OCI-LY7 (cell line): ENCODE measurements at regions not wholly inside any gene's neighbourhood (a gene's known extent, or its start where the extent isn't known, plus 50 kb on each side); places are given as distances from the start of the nearest gene placed in this dataset.

Experiments
- BruUV-seq: library from RNA; stranded (reverse); fragments of 400-500 nt; replicated peaks from 2 replicates; lab custom pipeline; 2021; lab: Mats Ljungman, UMichigan
- CTCF ChIA-PET: fragments of 300-600 bp; sonication (Branson Sonifier 250); formaldehyde crosslinking; loops from one replicate; lab custom pipeline; 2022; ENCODE audit warnings: antibody characterized with exemption; ENCODE audit not compliant: unreplicated experiment; lab: Charles Lee
- POLR2A ChIA-PET: fragments of 300-600 bp; sonication (Branson Sonifier 250); formaldehyde crosslinking; loops from one replicate; lab custom pipeline; 2022; ENCODE audit warnings: antibody characterized with exemption; lab: Charles Lee
- DNase-seq: peaks from one replicate; pipeline ENCODE4 v3.0.0-alpha.2; 2015; ENCODE audit warnings: low spot score
- H2AFZ ChIP-seq: fragments of 200-600 bp; sonication (generic), shearing (Covaris generic); 2 replicates; pipeline ENCODE4 v1.6.1; 2014; ENCODE audit warnings: mild to moderate bottlenecking, antibody characterized with exemption, low read length, moderate library complexity
- H3K27ac ChIP-seq: fragments of 200-600 bp; sonication (generic); 2 replicates; pipeline ENCODE4 v1.5.1; 2014; ENCODE audit warnings: mixed run types, low read depth, mild to moderate bottlenecking, moderate library complexity, low read length, inconsistent platforms; ENCODE audit not compliant: poor library complexity, severe bottlenecking
- H3K36me3 ChIP-seq: fragments of 200-600 bp; sonication (generic); 2 replicates; pipeline ENCODE4 v1.6.1; 2014; ENCODE audit warnings: mild to moderate bottlenecking, antibody characterized with exemption, low read length, moderate library complexity, mixed read lengths; ENCODE audit not compliant: insufficient read depth
- H3K4me1 ChIP-seq: fragments of 200-600 bp; sonication (generic); 2 replicates; pipeline ENCODE4 v1.5.1; 2014; ENCODE audit warnings: mild to moderate bottlenecking, low read length; ENCODE audit not compliant: insufficient read depth, poor library complexity, severe bottlenecking
- H3K4me2 ChIP-seq: fragments of 200-600 bp; sonication (generic); 2 replicates; pipeline ENCODE4 v1.6.1; 2014; ENCODE audit warnings: mild to moderate bottlenecking, low read length
- H3K4me3 ChIP-seq: fragments of 200-600 bp; sonication (generic); 2 replicates; pipeline ENCODE4 v1.5.1; 2014; ENCODE audit warnings: mild to moderate bottlenecking, low read depth, low read length; ENCODE audit not compliant: poor library complexity, severe bottlenecking
- H3K79me2 ChIP-seq: fragments of 200-600 bp; sonication (generic); 2 replicates; pipeline ENCODE4 v1.6.1; 2016; ENCODE audit warnings: low read depth, mild to moderate bottlenecking, low read length, moderate library complexity, mixed read lengths; ENCODE audit not compliant: insufficient read depth
- H3K9me2 ChIP-seq: fragments of 200-600 bp; sonication (generic); 2 replicates; pipeline ENCODE4 v1.6.1; 2016; ENCODE audit warnings: mild to moderate bottlenecking, low read length, mixed read lengths; ENCODE audit not compliant: insufficient read depth
- H3K9me3 ChIP-seq: fragments of 200-600 bp; sonication (generic); 2 replicates; pipeline ENCODE4 v1.6.1; 2014; ENCODE audit warnings: mild to moderate bottlenecking, mixed run types, low read length, mixed read lengths
- H4K20me1 ChIP-seq: fragments of 200-600 bp; sonication (generic); 2 replicates; pipeline ENCODE4 v1.6.1; 2014; ENCODE audit warnings: mild to moderate bottlenecking, antibody characterized with exemption, low read length, moderate library complexity, mixed read lengths; ENCODE audit not compliant: insufficient read depth
- EZH2phosphoT487 ChIP-seq: fragments of 200-600 bp; sonication (generic); IDR thresholded peaks from 2 replicates; pipeline ENCODE4 v1.6.1; 2018; ENCODE audit warnings: low read depth, borderline replicate concordance, mild to moderate bottlenecking, mixed run types, antibody characterized with exemption, low read length, moderate library complexity, mixed read lengths
- intact Hi-C: fragments of 100-400 bp; cut with micrococcal nuclease; formaldehyde crosslinking; loops from one replicate; pipeline ENCODE4 v1.10.0; 2022; ENCODE audit not compliant: unreplicated experiment
- TF ChIP-seq, protein P1 (sequence below): fragments of 200-600 bp; sonication (generic); conservative IDR thresholded peaks from 2 replicates; pipeline ENCODE4 v1.5.1; 2014; ENCODE audit warnings: mild to moderate bottlenecking, antibody characterized with exemption, low read length, moderate library complexity, mixed read lengths

DNA sequence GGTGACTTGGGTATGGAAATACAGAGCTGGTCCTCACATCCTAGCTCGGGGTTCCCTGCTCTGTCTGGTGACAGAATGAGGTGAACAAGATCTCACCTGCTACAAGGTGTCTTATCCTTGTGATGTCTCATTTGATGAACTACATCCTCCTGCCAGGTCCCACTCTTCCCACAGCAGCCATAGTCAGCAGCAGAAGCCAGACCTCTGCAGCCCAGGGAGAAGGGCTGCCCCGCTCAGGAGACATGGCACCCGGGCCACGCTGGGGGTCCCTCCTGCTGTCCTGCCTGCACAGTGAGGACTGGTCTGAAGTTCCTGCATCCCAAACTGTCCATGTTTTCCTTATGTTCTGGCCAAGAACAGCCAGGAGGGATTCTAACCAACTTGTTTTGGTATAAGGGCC, 414.1 kb downstream of the CTTN start:
- POLR2A ChIA-PET = no interaction called here
- CTCF ChIA-PET = no interaction called here
- no peak for TF ChIP-seq EZH2phosphoT487
- TF ChIP-seq, protein P1, sequence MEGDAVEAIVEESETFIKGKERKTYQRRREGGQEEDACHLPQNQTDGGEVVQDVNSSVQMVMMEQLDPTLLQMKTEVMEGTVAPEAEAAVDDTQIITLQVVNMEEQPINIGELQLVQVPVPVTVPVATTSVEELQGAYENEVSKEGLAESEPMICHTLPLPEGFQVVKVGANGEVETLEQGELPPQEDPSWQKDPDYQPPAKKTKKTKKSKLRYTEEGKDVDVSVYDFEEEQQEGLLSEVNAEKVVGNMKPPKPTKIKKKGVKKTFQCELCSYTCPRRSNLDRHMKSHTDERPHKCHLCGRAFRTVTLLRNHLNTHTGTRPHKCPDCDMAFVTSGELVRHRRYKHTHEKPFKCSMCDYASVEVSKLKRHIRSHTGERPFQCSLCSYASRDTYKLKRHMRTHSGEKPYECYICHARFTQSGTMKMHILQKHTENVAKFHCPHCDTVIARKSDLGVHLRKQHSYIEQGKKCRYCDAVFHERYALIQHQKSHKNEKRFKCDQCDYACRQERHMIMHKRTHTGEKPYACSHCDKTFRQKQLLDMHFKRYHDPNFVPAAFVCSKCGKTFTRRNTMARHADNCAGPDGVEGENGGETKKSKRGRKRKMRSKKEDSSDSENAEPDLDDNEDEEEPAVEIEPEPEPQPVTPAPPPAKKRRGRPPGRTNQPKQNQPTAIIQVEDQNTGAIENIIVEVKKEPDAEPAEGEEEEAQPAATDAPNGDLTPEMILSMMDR = no peak
- no peaks in the 10 kb centered on the region for H3K4me1 ChIP-seq
- intact Hi-C loops = no loop called here
- BruUV-seq = no TSS peak
- H3K79me2 ChIP-seq = no peaks in the 10 kb centered on the region
- no peaks in the 10 kb centered on the region for H4K20me1 ChIP-seq
- H3K9me3 ChIP-seq = no peaks in the 10 kb centered on the region
- no peaks in the 10 kb centered on the region for H3K36me3 ChIP-seq
- no peak overlapping the region for H2AFZ ChIP-seq
- H3K27ac ChIP-seq = no peak overlapping the region
- H3K4me3 ChIP-seq = no peak overlapping the region
- no peaks in the 10 kb centered on the region for H3K9me2 ChIP-seq
- H3K4me2 ChIP-seq = no peak overlapping the region
- DNase-seq = no peak

DNA sequence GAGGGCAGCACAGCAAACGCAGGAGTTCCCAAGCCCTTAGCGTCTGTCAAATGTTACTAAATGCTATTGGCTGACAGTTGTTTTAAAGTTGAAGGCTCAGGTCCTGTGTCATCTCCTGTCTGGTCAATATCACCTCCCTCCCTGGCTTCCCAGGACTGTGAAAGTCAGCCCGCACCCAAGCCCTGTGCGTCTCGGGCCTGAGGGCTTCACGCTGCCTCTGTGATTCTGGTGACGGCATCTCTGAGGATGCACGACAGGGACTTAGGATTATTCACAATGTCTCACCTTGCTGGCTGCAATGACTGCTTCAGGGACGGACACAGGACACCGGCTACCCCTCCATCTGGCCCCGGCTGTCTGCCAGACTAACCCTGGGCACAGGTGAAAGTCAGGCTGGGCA, 415.3 kb downstream of the CTTN start:
- Histone ChIP-seq H3K4me3 (no peak overlapping the region), H3K4me1 (no peaks in the 10 kb centered on the region), H3K36me3 (no peaks in the 10 kb centered on the region), H2AFZ (no peak overlapping the region), H3K79me2 (no peaks in the 10 kb centered on the region), H3K9me3 (no peaks in the 10 kb centered on the region), H3K27ac (no peak overlapping the region), H3K4me2 (no peak overlapping the region), H4K20me1 (no peaks in the 10 kb centered on the region), H3K9me2 (no peaks in the 10 kb centered on the region)
- DNase-seq = no peak
- intact Hi-C loops = no loop called here
- ChIA-PET POLR2A (no interaction called here), CTCF (no interaction called here)
- TF ChIP-seq, protein P1 = no peak
- no peak for TF ChIP-seq EZH2phosphoT487
- BruUV-seq = no TSS peak

DNA sequence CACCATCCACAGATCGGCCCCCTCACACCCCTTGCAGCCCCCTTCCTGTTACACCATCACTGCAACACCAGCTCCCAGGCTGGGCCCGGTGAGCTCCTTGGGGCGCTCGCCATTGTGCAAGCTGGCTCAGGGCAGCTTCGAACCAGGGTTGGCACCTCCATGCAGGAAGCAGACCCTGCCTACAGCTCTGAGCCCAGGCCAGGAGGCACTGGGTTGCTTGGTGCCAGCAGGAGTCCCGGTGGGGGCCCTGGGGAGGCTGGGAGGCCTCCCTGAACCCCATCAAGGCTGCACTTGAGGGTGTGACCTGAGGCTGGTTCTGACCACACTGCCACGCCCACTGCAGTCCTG, 417.1 kb downstream of the CTTN start:
- ChIA-PET CTCF (no interaction called here), POLR2A (no interaction called here)
- BruUV-seq = no TSS peak
- no peak overlapping the region for H3K4me2 ChIP-seq
- no peak overlapping the region for H3K4me3 ChIP-seq
- H3K79me2 ChIP-seq = no peaks in the 10 kb centered on the region
- H3K27ac ChIP-seq = no peak overlapping the region
- H4K20me1 ChIP-seq = no peaks in the 10 kb centered on the region
- H3K9me3 ChIP-seq = no peaks in the 10 kb centered on the region
- H2AFZ ChIP-seq = no peak overlapping the region
- H3K4me1 ChIP-seq = no peaks in the 10 kb centered on the region
- TF ChIP-seq, protein P1 = no peak
- TF ChIP-seq EZH2phosphoT487 = no peak
- no peaks in the 10 kb centered on the region for H3K9me2 ChIP-seq
- no peak for DNase-seq
- intact Hi-C loops = loop anchor here (5.0 kb wide), 1 partner anchor 607 kb away; no protein-coding TSS in a partner anchor
- H3K36me3 ChIP-seq = no peaks in the 10 kb centered on the region
